ENCODE measurements at regions not wholly inside any gene's neighbourhood (a gene's known extent, or its start where the extent isn't known, plus 50 kb on each side); places are given as distances from the start of the nearest gene placed in this dataset.

- Histone ChIP-seq H3K9ac (ENCODE audit: low read depth, low read length) (no peak overlapping the region), H3K27ac (ENCODE audit: low read depth, low read length) (no peak overlapping the region), H3K27me3 (ENCODE audit: insufficient read depth, low read length) (no peaks in the 10 kb centered on the region), H3K4me1 (ENCODE audit: insufficient read depth, low read length) (peaks cover 11% of the 10 kb centered on the region; the same call in 1 of the 2 replicates), H3K4me3 (ENCODE audit: low read length) (no peak overlapping the region), H3K9me3 (ENCODE audit: insufficient read depth, low read depth, low read length) (peaks cover 5% of the 10 kb centered on the region), H3K36me3 (ENCODE audit: insufficient read depth, low read length) (no peaks in the 10 kb centered on the region)
Measured at GRCh38 chr5:63346451-63346850, 615.8 kb downstream of the HTR1A start.

GRCh38 chr5:63341442-63341841, 620.8 kb downstream of the HTR1A start:
- no CpG with 5 or more reads among the region's 2 CpGs for WGBS

GRCh38 chr5:63323926-63324325, 638.3 kb downstream of the HTR1A start:
- H3K9ac ChIP-seq (ENCODE audit: low read depth, low read length): no peak overlapping the region
- no peaks in the 10 kb centered on the region for H3K36me3 ChIP-seq (ENCODE audit: insufficient read depth, low read length)
- H3K4me3 ChIP-seq (ENCODE audit: low read length): no peak overlapping the region
- peaks cover 12% of the 10 kb centered on the region for H3K4me1 ChIP-seq (ENCODE audit: insufficient read depth, low read length)
- H3K27me3 ChIP-seq (ENCODE audit: insufficient read depth, low read length): no peaks in the 10 kb centered on the region
- 0 out of 2 replicates have a peak overlapping the region, but pooled peaks have one; percentile 35 for H3K27ac ChIP-seq (ENCODE audit: low read depth, low read length)
- WGBS: 25% methylated on average over 1 of the region's 1 CpG
- H3K9me3 ChIP-seq (ENCODE audit: insufficient read depth, low read depth, low read length): no peaks in the 10 kb centered on the region

More at GRCh38 chr5:63341442-63341841, 620.8 kb downstream of the HTR1A start:
- Histone ChIP-seq H3K4me1 (ENCODE audit: insufficient read depth, low read length) (peaks cover 11% of the 10 kb centered on the region; the same call in 1 of the 2 replicates), H3K27me3 (ENCODE audit: insufficient read depth, low read length) (no peaks in the 10 kb centered on the region), H3K9me3 (ENCODE audit: insufficient read depth, low read depth, low read length) (peaks cover 13% of the 10 kb centered on the region), H3K27ac (ENCODE audit: low read depth, low read length) (no peak overlapping the region), H3K4me3 (ENCODE audit: low read length) (no peak overlapping the region), H3K36me3 (ENCODE audit: insufficient read depth, low read length) (no peaks in the 10 kb centered on the region), H3K9ac (ENCODE audit: low read depth, low read length) (no peak overlapping the region)

- 95% methylated on average over 6 of the region's 6 CpGs for WGBS
- no peak overlapping the region for H3K27ac ChIP-seq (ENCODE audit: low read depth, low read length)
- no peak overlapping the region for H3K4me3 ChIP-seq (ENCODE audit: low read length)
- no peaks in the 10 kb centered on the region for H3K36me3 ChIP-seq (ENCODE audit: insufficient read depth, low read length)
- no peaks in the 10 kb centered on the region for H3K4me1 ChIP-seq (ENCODE audit: insufficient read depth, low read length)
- no peak overlapping the region for H3K9ac ChIP-seq (ENCODE audit: low read depth, low read length)
- H3K9me3 ChIP-seq (ENCODE audit: insufficient read depth, low read depth, low read length): no peaks in the 10 kb centered on the region
- H3K27me3 ChIP-seq (ENCODE audit: insufficient read depth, low read length): no peaks in the 10 kb centered on the region
Measured at GRCh38 chr5:63314551-63314950, 647.7 kb downstream of the HTR1A start.

GRCh38 chr5:63310644-63311043, 651.6 kb downstream of the HTR1A start:
- Histone ChIP-seq H3K4me1 (ENCODE audit: insufficient read depth, low read length) (no peaks in the 10 kb centered on the region), H3K9ac (ENCODE audit: low read depth, low read length) (no peak overlapping the region), H3K9me3 (ENCODE audit: insufficient read depth, low read depth, low read length) (no peaks in the 10 kb centered on the region), H3K27ac (ENCODE audit: low read depth, low read length) (no peak overlapping the region), H3K36me3 (ENCODE audit: insufficient read depth, low read length) (no peaks in the 10 kb centered on the region), H3K4me3 (ENCODE audit: low read length) (no peak overlapping the region), H3K27me3 (ENCODE audit: insufficient read depth, low read length) (no peaks in the 10 kb centered on the region)
- 100% methylated on average over 1 of the region's 1 CpG for WGBS

GRCh38 chr5:63306909-63307308, 655.3 kb downstream of the HTR1A start:
- Histone ChIP-seq H3K27me3 (ENCODE audit: insufficient read depth, low read length) (no peaks in the 10 kb centered on the region), H3K9me3 (ENCODE audit: insufficient read depth, low read depth, low read length) (no peaks in the 10 kb centered on the region), H3K4me1 (ENCODE audit: insufficient read depth, low read length) (no peaks in the 10 kb centered on the region), H3K27ac (ENCODE audit: low read depth, low read length) (no peak overlapping the region), H3K9ac (ENCODE audit: low read depth, low read length) (no peak overlapping the region), H3K4me3 (ENCODE audit: low read length) (no peak overlapping the region), H3K36me3 (ENCODE audit: insufficient read depth, low read length) (no peaks in the 10 kb centered on the region)
- WGBS: 100% methylated on average over 1 of the region's 1 CpG

GRCh38 chr5:63293317-63293716, 668.9 kb downstream of the HTR1A start:
- H3K27ac ChIP-seq (ENCODE audit: low read depth, low read length): no peak overlapping the region
- no peak overlapping the region for H3K9ac ChIP-seq (ENCODE audit: low read depth, low read length)
- H3K36me3 ChIP-seq (ENCODE audit: insufficient read depth, low read length): no peaks in the 10 kb centered on the region
- no peaks in the 10 kb centered on the region for H3K27me3 ChIP-seq (ENCODE audit: insufficient read depth, low read length)
- H3K9me3 ChIP-seq (ENCODE audit: insufficient read depth, low read depth, low read length): no peaks in the 10 kb centered on the region
- WGBS: 100% methylated on average over 1 of the region's 1 CpG
- no peak overlapping the region for H3K4me3 ChIP-seq (ENCODE audit: low read length)
- no peaks in the 10 kb centered on the region for H3K4me1 ChIP-seq (ENCODE audit: insufficient read depth, low read length)

- Histone ChIP-seq H3K9me3 (ENCODE audit: insufficient read depth, low read depth, low read length) (no peaks in the 10 kb centered on the region), H3K27ac (ENCODE audit: low read depth, low read length) (no peak overlapping the region), H3K36me3 (ENCODE audit: insufficient read depth, low read length) (no peaks in the 10 kb centered on the region), H3K4me3 (ENCODE audit: low read length) (no peak overlapping the region), H3K4me1 (ENCODE audit: insufficient read depth, low read length) (no peaks in the 10 kb centered on the region), H3K9ac (ENCODE audit: low read depth, low read length) (no peak overlapping the region), H3K27me3 (ENCODE audit: insufficient read depth, low read length) (no peaks in the 10 kb centered on the region)
- 79% methylated on average over 4 of the region's 4 CpGs for WGBS
Measured at GRCh38 chr5:63286724-63287123, 675.5 kb downstream of the HTR1A start.

GRCh38 chr5:63263411-63263810, 684.8 kb downstream of the LRRC70 start:
- H3K36me3 ChIP-seq (ENCODE audit: insufficient read depth, low read length): no peaks in the 10 kb centered on the region
- H3K4me3 ChIP-seq (ENCODE audit: low read length): no peak overlapping the region
- no peak overlapping the region for H3K9ac ChIP-seq (ENCODE audit: low read depth, low read length)
- 93% methylated on average over 2 of the region's 2 CpGs for WGBS
- no peaks in the 10 kb centered on the region for H3K9me3 ChIP-seq (ENCODE audit: insufficient read depth, low read depth, low read length)
- no peak overlapping the region for H3K27ac ChIP-seq (ENCODE audit: low read depth, low read length)
- no peaks in the 10 kb centered on the region for H3K4me1 ChIP-seq (ENCODE audit: insufficient read depth, low read length)
- H3K27me3 ChIP-seq (ENCODE audit: insufficient read depth, low read length): no peaks in the 10 kb centered on the region

GRCh38 chr5:63262185-63262981, 683.8 kb downstream of the LRRC70 start:
- H3K27me3 ChIP-seq (ENCODE audit: insufficient read depth, low read length): no peaks in the 10 kb centered on the region
- H3K4me3 ChIP-seq (ENCODE audit: low read length): no peak overlapping the region
- H3K4me1 ChIP-seq (ENCODE audit: insufficient read depth, low read length): no peaks in the 10 kb centered on the region
- no peak overlapping the region for H3K27ac ChIP-seq (ENCODE audit: low read depth, low read length)
- H3K9me3 ChIP-seq (ENCODE audit: insufficient read depth, low read depth, low read length): no peaks in the 10 kb centered on the region
- no peak overlapping the region for H3K9ac ChIP-seq (ENCODE audit: low read depth, low read length)
- 63% methylated on average over 3 of the region's 4 CpGs for WGBS
- H3K36me3 ChIP-seq (ENCODE audit: insufficient read depth, low read length): no peaks in the 10 kb centered on the region

GRCh38 chr5:63261695-63262094, 683.1 kb downstream of the LRRC70 start:
- H3K27ac ChIP-seq (ENCODE audit: low read depth, low read length): no peak overlapping the region
- H3K27me3 ChIP-seq (ENCODE audit: insufficient read depth, low read length): no peaks in the 10 kb centered on the region
- H3K4me1 ChIP-seq (ENCODE audit: insufficient read depth, low read length): no peaks in the 10 kb centered on the region
- H3K4me3 ChIP-seq (ENCODE audit: low read length): no peak overlapping the region
- no peaks in the 10 kb centered on the region for H3K9me3 ChIP-seq (ENCODE audit: insufficient read depth, low read depth, low read length)
- H3K36me3 ChIP-seq (ENCODE audit: insufficient read depth, low read length): no peaks in the 10 kb centered on the region
- H3K9ac ChIP-seq (ENCODE audit: low read depth, low read length): no peak overlapping the region

Data from HUES64 (cell line).